NCI-H748 (cell line): ENCODE measurements at regions not wholly inside any gene's neighbourhood (a gene's known extent, or its start where the extent isn't known, plus 50 kb on each side); places are given as distances from the start of the nearest gene placed in this dataset.
A peak's percentile ranks its signal among the peaks of the same experiment; 100 is the strongest.

Source experiments
- DNase-seq: peaks from one replicate; lab custom pipeline; 2025; ENCODE audit not compliant: unreplicated experiment; lab: John Stamatoyannopoulos, UW

- peak; percentile 38 for DNase-seq
Observed at GRCh38 chr4:125070861-125071260, 243.9 kb upstream of the FAT4 start.

GRCh38 chr4:125062115-125063050, 252.4 kb upstream of the FAT4 start:
- no peak for DNase-seq

GRCh38 chr4:125060376-125060775, 254.4 kb upstream of the FAT4 start:
- no peak for DNase-seq

- peak; percentile 3 for DNase-seq
Observed at GRCh38 chr4:125049711-125050110, 265.0 kb upstream of the FAT4 start.

GRCh38 chr4:125045311-125045710, 269.4 kb upstream of the FAT4 start:
- DNase-seq, result no peak

GRCh38 chr4:125044886-125045285, 269.9 kb upstream of the FAT4 start:
- no peak for DNase-seq

- DNase-seq, result no peak
Observed at GRCh38 chr4:125043486-125043885, 271.3 kb upstream of the FAT4 start.

- DNase-seq, result no peak
Observed at GRCh38 chr4:125042041-125042440, 272.7 kb upstream of the FAT4 start.

GRCh38 chr4:125041372-125041930, 273.3 kb upstream of the FAT4 start:
- DNase-seq, result no peak

GRCh38 chr4:125039550-125039949, 275.2 kb upstream of the FAT4 start:
- peak; percentile 35 for DNase-seq

- no peak for DNase-seq
Observed at GRCh38 chr4:125022855-125023501, 291.8 kb upstream of the FAT4 start.

GRCh38 chr4:125021189-125021588, 293.6 kb upstream of the FAT4 start:
- DNase-seq, result no peak

GRCh38 chr4:125020089-125021034, 294.4 kb upstream of the FAT4 start:
- no peak for DNase-seq

- DNase-seq, result peak; percentile 2
Observed at GRCh38 chr4:125016892-125017299, 297.9 kb upstream of the FAT4 start.

- DNase-seq, result no peak
Observed at GRCh38 chr4:125013891-125014290, 300.9 kb upstream of the FAT4 start.

- no peak for DNase-seq
Observed at GRCh38 chr4:125011646-125012045, 299.1 kb upstream of the ANKRD50 start.

- no peak for DNase-seq
Observed at GRCh38 chr4:125010796-125011503, 298.4 kb upstream of the ANKRD50 start.

- DNase-seq, result no peak
Observed at GRCh38 chr4:125008676-125009075, 296.1 kb upstream of the ANKRD50 start.

GRCh38 chr4:125004676-125005075, 292.1 kb upstream of the ANKRD50 start:
- no peak for DNase-seq

GRCh38 chr4:125003840-125004239, 291.3 kb upstream of the ANKRD50 start:
- DNase-seq, result no peak
